Hippocampal formation (tissue), 2 donors: ENCODE measurements at regions not wholly inside any gene's neighbourhood (a gene's known extent, or its start where the extent isn't known, plus 50 kb on each side); places are given as distances from the start of the nearest gene placed in this dataset.

Experiments used
- DNase-seq, 2 donors: peaks; one replicate each; lab custom pipeline; 2025; lab: John Stamatoyannopoulos, UW

DNA sequence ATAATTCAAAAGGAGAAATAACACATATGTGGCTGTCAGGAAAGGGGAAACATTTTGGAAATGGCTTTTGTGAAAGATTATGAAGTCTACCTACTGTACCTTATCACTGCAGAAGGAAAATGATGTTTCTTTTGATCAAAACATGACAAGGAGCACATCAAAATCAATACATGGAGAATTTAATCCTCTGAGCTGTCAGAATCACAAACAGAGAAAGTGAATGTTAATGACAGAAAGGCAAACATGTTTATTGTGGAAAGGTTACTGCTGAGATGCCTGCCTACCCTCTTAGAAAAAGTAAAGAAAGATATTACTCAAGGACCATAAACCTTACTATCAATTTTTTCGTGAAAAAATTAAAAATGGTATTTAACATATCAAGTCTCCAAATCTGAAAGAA lies 794.5 kb upstream of the GYPC start:
- DNase-seq, result no peak

DNA sequence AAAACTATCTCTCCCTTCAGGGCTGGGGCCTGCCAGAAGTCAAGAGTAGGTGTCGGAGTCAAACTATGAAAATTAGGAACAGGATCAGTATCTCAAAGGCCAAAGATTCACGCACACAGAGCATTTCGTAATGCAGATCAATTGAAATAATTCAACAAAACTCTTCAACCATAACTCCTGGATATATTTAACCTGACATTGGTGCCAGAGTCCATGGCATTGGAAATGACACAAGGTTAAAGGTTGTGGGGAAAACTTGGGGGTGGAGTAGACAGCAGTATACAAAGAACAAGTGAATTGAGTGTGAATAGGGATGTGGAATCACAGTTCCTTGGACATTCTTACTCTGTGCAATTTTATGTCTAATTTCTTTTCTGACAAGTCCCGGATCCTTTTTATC lies 788.0 kb upstream of the GYPC start:
- no peak for DNase-seq

DNA sequence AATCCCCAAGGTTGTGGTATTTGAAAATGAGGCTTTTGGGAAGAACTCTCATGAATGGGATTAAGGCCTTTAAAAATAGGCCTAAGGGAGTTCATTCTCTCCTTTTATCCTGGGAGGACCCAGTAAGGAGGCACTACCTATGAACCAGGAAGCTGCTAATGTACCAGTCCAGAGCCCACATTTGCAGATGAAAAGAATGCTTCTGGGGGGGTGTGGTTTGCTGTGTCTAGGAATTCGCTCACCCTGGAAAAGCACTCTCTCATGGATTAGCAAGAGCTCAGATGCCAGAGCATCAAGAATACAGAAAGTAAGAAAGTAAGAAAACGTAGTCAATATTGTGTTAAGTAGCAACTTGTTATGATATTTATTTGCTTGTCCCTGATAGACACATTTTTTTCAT lies 785.7 kb upstream of the GYPC start:
- DNase-seq, result no peak

DNA sequence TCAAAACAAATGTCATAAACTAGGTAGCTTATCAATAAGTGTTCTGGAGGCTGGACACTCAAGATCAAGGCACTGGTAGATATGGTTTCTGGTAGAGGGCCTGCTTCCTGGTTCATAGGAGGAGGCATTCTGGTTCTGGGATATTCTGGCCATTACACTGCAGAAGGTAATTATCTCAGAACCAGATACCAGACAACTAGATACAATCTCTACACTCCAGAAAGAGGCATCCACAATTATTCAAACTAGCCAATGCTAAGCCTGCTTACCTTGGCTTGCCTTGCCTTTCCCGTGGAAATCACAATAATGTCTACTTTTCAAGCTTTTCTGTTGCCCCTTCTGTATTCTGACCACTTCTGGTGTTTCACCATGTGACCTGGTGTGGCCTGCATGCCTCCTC lies 785.2 kb upstream of the GYPC start:
- no peak for DNase-seq

DNA sequence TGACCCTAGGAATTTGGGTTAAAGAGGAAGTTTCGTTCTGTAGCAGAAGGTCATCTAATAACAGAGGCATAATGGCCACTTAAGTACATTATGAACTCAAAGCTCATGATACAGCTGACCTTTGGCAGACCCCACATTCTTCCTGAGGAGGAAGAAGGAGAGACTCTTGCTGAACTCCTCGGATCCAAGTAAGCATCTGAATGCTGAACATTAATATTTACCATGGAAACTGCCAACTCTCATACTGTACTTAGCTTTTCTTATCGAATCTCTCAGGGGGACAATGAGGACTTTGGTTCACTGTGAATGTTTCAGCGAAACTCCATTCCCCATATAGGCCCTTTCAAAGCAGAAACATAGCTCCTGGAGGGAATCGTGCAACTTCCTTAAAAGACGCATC lies 781.4 kb upstream of the GYPC start:
- no peak for DNase-seq

DNA sequence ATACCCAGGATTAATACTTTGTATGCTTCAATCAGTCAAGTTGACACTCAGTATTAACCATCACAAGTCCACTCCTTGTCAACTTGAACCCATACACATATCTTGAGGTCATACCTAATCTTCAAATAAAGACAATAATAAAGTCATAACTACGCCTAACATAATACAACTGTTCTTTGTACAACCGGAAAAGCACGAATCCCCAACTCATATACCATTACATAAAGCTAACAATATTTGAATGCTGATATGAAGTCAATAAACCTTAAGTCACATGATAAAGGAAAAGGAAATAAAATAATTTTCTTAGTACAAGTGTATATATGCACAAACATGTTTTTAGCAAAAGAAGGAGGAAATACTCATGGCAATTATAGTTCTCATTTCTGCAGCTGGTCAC lies 770.6 kb upstream of the GYPC start:
- DNase-seq, result no peak

DNA sequence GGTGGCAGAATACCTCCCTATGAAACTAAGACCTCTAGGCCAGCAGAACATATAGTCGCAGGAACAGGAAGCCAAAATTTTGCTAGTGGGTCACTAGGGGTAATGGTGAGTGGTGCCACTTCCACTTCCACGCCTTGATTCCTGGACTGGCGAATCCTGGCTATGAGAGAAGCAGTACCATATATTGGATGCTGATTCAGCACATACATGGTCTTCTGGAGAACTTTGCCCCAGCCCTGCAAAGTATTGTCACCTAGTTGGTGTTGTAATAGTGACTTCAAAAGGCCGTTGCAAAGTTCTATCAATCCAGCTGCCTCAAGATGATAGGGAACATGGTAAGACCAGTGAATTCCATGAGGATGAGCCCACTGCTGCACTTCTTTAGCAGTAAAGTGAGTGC lies 769.8 kb upstream of the GYPC start:
- DNase-seq, result no peak

DNA sequence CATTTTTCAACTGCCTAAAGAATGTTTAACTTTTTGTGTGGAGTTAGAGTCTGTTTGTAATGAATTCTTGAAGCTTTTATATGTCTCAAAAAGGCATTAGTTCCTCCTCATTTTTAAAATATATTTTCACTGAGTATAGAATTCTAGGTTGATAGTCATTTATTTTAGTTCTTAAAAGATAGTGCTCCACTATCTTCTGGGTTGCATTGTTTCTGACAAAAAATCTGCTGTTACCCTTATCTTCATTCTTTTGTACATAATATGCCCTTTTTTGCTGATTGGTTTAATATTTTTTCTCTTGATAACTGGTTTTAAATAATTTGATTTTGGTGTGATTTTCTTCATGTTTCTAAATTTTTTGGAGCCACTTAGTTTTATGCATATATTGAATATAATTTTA lies 754.7 kb upstream of the GYPC start:
- no peak for DNase-seq

DNA sequence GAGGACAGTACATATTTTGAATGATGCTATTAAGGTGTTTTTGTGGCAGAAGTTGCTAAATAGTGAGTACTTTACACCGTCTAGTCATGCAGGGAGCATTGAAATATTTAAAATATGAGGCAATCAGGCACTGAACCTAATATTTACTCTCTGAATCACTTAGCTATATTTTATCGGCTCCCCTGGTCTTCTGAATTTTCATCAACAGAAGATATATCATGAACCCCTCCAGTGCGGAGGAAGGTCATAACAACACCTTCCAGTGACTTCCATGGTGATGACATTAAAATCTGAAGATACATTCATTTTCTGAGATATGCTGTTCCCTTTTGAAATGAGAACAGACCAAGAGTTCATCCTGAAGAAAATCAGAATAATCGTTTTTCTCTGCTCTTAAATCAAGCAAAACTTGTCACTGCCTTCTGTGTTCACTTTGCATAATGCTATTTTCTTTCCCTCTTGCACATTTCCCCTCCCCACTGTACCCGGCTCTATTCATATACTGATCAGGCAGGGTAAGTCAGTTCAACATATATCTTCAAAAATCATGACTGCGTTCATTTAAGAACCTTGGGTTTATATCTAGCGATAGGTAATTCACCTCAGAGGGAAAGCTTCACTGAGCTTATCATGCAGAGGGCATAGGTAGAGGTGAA lies 729.9 kb upstream of the GYPC start:
- no peak for DNase-seq

DNA sequence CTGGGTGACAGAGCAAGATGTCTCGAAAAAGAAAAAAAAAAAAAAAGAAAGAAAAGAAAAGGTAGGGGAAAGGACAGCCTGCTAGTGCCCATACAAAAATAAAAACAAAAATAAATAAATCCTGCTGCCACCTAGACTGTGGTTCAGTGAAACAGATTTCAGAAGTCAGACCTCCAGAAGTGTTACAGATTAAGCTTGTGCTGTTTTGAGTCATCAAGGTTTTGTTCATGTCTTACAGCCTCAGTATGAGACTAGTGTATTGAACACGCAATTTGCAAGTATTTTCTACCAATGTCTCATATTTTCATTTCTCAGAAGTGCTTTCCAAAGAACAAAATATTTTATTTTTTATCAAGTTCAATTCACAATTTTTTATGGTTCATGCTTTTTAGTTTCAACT lies 720.4 kb upstream of the GYPC start:
- no peak for DNase-seq

DNA sequence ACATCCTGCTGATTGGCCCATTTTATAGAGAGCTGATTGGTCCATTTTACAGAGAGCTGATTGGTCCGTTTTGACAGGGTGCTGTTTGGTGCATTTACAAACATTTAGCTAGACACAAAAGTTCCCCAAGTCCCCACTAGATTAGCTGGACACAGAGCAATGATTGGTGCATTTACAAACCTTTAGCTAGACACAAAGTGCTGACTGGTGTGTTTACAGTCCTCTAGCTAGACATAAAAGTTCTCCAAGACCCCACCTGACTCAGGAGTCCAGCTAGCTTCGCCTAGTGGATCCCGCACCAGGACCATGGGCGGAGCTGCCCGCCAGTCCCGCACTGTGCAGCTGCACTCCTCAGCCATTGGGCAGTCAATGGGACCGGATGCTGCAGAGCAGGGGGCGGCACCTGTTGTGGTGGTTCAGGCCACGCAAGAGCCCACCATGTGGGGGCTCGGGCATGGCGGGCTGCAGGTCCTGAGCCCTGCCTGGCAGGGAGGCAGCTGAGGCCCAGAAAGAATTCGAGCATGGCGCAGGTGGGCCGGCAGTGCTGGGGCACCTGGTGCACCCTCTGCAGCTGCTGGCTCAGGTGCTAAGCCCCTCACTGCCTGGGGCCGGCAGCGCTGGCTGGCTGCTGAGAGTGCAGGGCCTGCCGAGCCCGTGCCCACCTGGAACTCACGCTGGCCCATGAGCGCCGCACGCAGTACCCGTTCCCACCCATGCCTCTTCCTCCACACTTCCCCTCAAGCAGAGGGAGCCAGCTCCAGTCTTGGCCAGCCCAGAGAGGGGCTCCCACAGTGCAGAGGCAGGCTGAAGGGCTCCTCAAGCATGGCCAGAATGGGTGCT lies 713.2 kb upstream of the GYPC start:
- DNase-seq, result no peak

DNA sequence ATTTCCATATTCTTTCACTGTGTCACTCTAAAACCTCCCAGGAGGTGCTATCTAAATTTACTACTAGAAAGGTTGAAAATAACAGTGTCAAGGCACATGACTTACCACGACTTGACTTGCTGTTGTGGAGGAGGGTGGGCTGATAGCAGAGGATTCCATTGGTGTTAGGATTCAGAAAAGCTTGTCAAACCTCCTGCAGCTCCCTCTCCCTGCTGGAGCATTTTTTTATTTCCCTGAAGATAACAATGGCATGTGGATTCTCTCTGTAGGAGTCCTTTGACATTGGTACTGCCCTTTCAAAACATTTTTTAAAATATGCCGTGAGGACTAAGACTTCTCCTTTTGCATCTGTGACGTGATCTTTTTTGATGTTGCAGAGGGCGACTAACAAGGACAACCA lies 696.9 kb upstream of the GYPC start:
- no peak for DNase-seq

DNA sequence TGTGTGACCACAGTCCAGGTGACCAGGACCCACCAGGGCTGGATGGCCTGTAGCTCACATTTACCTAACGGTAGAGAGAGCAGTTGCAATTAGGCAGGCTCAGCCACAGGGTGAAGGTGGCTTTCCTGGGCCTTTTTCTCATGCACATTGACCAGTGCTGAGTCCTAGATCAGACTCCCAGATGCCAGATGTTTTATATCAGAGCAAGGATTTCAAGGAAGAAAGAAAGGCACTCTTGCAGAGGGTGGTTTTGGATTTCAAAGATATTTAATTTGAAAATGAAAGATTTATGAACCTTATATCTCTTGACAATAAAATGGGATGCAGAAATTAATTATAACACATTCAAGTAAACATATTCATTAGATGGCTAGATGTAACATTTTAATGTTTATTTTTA lies 694.2 kb upstream of the GYPC start:
- DNase-seq, result no peak

DNA sequence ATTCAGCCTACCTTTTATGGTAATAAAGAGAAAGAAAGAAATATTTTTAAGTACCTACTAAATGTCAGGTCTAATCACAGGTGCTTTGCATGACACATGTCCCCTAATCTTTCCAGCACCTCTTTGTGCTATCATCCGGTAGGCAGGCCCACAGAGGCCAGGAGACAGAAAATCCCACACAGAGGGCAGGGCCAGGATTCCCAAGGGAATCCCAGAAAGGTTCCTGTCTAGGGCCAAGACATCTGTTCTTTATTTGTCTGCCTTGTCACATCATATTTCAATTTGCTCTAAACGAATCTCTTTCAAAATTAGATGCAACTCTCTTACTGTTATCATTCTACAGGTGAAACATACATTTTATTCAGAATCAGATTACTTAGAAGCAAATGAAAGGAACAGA lies 676.1 kb upstream of the GYPC start:
- no peak for DNase-seq

DNA sequence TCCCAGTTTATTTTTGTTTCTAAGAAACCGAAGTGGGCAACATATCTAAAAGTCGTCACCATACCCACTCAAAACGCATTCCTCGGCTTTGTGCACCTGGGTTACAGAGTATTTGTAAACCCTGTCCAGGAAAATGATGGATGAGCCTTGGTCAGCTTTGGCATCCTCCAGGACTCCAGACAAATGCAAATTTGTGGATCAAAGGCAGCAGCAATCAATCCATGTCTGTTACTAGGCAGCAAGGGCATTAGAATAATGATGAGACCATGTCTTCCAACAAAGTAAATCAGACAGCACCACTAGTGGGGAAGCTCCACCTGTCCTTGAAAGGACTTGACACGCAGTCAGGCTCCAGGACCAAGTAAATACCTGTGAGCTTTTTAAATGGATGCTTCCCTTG lies 672.6 kb upstream of the GYPC start:
- no peak for DNase-seq

DNA sequence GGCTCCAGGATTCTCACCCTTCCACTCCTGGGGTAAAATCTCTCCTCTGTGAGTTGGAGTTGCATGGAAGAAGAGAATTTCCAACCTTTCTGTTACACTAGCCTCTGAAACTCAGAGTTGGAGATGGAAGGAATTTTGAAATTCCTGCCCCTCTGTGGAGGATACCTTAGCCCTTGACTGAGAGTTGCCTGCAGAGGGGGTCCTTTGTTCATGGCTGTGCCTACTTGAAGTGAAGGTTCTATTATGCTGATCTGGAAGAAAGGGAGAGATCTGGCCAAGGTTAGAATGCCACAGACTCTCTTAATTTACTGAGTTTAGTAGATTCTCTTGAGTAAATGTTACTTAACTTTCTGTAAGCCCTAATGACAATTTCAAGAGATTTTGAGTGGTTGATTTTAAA lies 626.6 kb upstream of the GYPC start:
- no peak for DNase-seq

DNA sequence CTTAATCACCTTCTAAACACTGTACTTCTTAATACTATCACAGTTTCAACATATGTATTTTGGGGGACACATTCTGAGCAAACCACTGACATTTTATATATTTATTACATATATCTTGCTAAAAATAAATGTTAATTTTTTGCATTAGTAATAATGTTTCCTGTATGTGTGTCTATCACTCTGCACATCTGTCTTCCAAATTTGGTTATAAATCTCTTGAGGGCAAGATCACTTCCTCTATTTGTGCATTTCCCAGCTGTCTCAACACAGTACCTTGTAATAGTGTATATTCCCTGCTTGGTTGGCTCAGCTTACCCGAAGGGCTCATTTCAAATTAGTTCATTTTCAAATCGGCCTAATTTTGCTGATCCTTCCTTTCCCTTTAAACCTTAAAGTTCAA lies 617.1 kb upstream of the GYPC start:
- no peak for DNase-seq

DNA sequence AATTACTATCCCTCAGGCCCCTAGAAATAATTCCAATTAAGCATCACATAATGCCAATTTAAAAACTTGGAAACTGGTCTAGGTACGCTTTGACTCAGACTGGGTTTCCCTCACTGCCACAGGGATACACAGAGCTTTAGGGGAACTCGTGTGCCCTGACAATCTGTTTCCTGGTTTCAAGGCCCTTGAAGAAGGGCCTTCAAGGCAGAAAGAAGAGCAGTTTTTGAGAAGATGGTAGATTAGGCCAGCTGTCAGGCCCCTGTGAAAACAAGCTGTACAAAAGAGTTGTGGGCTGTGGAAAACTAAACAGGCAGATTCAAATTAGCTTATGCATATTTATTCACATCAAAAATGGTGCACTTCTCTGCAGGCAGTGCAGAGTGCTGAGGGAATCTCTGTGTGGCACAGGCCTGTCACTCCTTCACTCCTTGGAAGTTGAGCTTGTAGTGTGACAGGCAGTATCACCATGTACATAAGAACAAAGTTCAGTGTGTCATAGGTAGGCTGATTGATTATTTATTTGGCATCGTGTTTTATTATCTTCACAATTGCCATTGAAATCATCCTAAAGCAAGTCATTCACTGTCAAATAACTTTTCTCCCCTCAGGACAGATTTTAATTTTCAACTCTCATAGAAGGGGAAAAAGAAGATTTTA lies 614.4 kb upstream of the GYPC start:
- DNase-seq, result no peak

DNA sequence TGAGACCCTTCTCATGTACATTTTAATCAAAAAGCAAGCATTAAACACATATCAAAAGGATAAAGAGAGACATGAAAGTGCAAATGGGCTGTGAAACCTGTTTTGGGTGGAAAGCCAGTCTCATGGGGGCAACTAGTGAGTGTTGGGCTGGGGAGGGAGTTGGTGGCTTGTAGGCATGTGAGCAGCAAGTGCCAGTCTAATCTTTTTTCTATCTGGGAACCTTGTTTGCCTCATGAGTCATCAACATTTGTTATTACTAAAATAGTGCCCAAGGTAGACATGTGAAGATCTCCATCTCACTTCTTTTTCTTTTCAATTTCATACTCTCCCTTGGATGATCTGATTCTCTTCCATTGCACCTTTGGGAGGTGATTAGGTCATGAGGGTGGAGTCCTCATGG lies 613.9 kb upstream of the GYPC start:
- DNase-seq, result no peak

DNA sequence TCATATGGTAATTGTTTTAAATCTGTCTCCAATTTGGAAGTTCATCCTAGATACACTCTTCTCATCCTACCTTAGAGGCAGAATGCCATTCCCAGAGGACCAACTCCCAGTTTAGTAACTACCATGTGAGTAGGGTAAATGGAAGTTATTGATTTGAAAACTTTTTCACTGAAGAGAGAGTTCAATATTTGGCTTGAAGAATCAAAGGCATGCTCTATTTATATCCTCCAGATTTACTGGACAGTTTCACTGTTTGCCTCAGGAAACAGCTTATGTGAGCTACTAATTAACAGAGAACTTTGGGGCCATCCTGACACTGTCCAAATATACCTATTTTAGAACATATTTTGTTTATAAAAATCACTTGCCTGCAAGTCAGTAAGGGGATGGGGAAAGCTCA lies 607.2 kb upstream of the GYPC start:
- no peak for DNase-seq

DNA sequence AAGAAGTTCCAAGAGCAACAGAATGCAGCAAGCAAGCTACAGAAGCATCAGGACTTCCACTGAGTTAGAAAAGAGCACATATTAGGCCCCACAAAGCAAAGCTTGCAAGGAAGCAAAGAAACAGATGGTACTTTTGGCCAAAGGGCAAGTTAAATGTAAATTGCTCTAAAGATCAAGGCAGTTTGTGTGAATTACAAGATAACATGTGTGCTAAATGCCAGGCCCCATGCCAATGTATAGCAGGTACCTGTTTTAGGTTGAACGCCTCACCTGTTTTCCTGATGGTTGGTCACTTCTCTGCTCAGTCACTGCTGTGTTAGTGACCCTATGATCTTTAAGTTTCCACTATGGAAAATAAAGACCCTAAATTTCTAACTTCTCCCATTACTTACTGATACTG lies 606.5 kb upstream of the GYPC start:
- no peak for DNase-seq

DNA sequence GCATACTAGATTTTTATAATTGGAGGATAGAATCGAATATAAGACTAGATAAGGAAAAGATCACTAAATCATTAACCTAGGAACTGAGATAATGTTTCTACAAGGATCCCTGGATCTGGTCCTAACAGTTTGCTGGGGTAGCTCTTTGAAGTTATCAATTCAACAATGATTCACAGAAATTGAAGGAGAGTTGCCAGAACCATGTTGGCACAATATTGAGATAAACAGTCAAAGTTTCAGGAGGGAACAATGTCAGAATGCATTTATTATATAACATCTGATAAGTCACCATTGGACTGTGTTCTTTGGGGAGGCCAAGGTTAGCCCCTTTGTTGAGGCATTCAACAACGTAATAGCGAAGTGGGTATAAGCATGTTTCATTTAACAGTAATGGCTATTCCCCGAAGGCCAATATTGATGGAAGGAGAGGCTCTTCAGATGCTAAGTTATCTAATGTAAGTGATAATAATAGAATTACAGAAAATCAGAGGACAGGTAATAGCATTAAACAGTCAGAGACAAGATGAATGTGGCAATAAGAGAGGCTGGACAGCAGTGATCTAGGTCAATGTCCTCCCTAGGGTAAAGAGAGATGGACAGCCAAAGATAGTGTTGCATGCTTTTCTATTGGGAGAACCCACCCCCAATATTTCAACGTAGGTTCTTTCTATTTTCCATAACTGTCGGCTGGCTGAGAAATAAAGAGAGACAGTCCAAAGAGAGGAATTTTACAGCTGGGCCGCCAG lies 604.8 kb upstream of the GYPC start:
- DNase-seq, result no peak
